Fibroblast of pulmonary artery (primary cell): ENCODE measurements at regions not wholly inside any gene's neighbourhood (a gene's known extent, or its start where the extent isn't known, plus 50 kb on each side); places are given as distances from the start of the nearest gene placed in this dataset.

Experiments used
- DNase-seq: peaks from one replicate; pipeline ENCODE4 v3.0.0-alpha.2; 2010; ENCODE audit warnings: low read depth
- H3K4me3 ChIP-seq: replicated peaks from 2 replicates; pipeline ENCODE4 v1.5.1; 2011; ENCODE audit warnings: low read depth, mild to moderate bottlenecking, control low read depth, low read length, moderate library complexity
- CTCF ChIP-seq: IDR thresholded peaks from 2 replicates; pipeline ENCODE4 v1.5.1; 2011; ENCODE audit warnings: mild to moderate bottlenecking, control low read depth, low read length, inconsistent platforms; ENCODE audit errors: missing control alignments

- no peak for DNase-seq
- TF ChIP-seq CTCF = no peak
- no peak overlapping the region for H3K4me3 ChIP-seq
These were observed 100.8 kb upstream of the XYLT1 start for GRCh38 chr16:17571499-17572093.

GRCh38 chr16:17568239-17568638 is 97.5 kb upstream of the XYLT1 start:
- DNase-seq = no peak
- no peak overlapping the region for H3K4me3 ChIP-seq
- TF ChIP-seq CTCF = no peak

GRCh38 chr16:17567455-17567854 is 96.7 kb upstream of the XYLT1 start:
- no peak for DNase-seq

GRCh38 chr16:17566656-17567450 is 96.1 kb upstream of the XYLT1 start:
- no peak for DNase-seq
- no peak for TF ChIP-seq CTCF
- H3K4me3 ChIP-seq = no peak overlapping the region

More at GRCh38 chr16:17567455-17567854, 96.7 kb upstream of the XYLT1 start:
- TF ChIP-seq CTCF = no peak
- H3K4me3 ChIP-seq = no peak overlapping the region

- TF ChIP-seq CTCF = no peak
- no peak overlapping the region for H3K4me3 ChIP-seq
- no peak for DNase-seq
These were observed 95.3 kb upstream of the XYLT1 start for GRCh38 chr16:17566075-17566474.

GRCh38 chr16:17565605-17566004 is 94.8 kb upstream of the XYLT1 start:
- DNase-seq = no peak
- H3K4me3 ChIP-seq = no peak overlapping the region
- TF ChIP-seq CTCF = no peak
